ENCODE measurements at regions not wholly inside any gene's neighbourhood (a gene's known extent, or its start where the extent isn't known, plus 50 kb on each side); places are given as distances from the start of the nearest gene placed in this dataset.

GRCh38 chr15:70505936-70506912 is 257.1 kb downstream of the UACA start:
- ATAC-seq = no peak
- no peak for DNase-seq

GRCh38 chr15:70505411-70505919 is 257.9 kb downstream of the UACA start:
- DNase-seq = no peak
- ATAC-seq = peak; percentile 40

GRCh38 chr15:70504988-70505387 is 258.4 kb downstream of the UACA start:
- ATAC-seq (no peak), DNase-seq (no peak)

- DNase-seq (peak; percentile 57), ATAC-seq (peak; percentile 47)
Observed at GRCh38 chr15:70504299-70504951, 258.9 kb downstream of the UACA start.

- ATAC-seq = no peak
- DNase-seq = no peak
Observed at GRCh38 chr15:70503798-70504298, 259.5 kb downstream of the UACA start.

GRCh38 chr15:70503073-70503745 is 260.1 kb downstream of the UACA start:
- no peak for DNase-seq
- ATAC-seq = peak; percentile 16

- no peak for ATAC-seq
- no peak for DNase-seq
Observed at GRCh38 chr15:70502529-70502928, 260.8 kb downstream of the UACA start.

- ATAC-seq (no peak), DNase-seq (no peak)
Observed at GRCh38 chr15:70501849-70502248, 261.5 kb downstream of the UACA start.

- DNase-seq = no peak
- ATAC-seq = no peak
Observed at GRCh38 chr15:70501121-70501727, 262.1 kb downstream of the UACA start.

- no peak for ATAC-seq
- no peak for DNase-seq
Observed at GRCh38 chr15:70499791-70500190, 263.6 kb downstream of the UACA start.

- no peak for ATAC-seq
Observed at GRCh38 chr15:70498096-70498626, 265.2 kb downstream of the UACA start.

GRCh38 chr15:70497661-70498060 is 265.7 kb downstream of the UACA start:
- no peak for DNase-seq
- no peak for ATAC-seq

More at GRCh38 chr15:70498096-70498626, 265.2 kb downstream of the UACA start:
- no peak for DNase-seq

- ATAC-seq (no peak), DNase-seq (no peak)
Observed at GRCh38 chr15:70495991-70496599, 267.3 kb downstream of the UACA start.

- ATAC-seq (peak; percentile 69), DNase-seq (peak; percentile 70)
Observed at GRCh38 chr15:70494852-70495571, 268.3 kb downstream of the UACA start.

GRCh38 chr15:70494517-70494851 is 268.9 kb downstream of the UACA start:
- ATAC-seq = peak; percentile 1
- DNase-seq = no peak

GRCh38 chr15:70493787-70494516 is 269.4 kb downstream of the UACA start:
- DNase-seq (no peak), ATAC-seq (no peak)

GRCh38 chr15:70493376-70493775 is 270.0 kb downstream of the UACA start:
- DNase-seq (no peak), ATAC-seq (no peak)

- ATAC-seq (peak; percentile 62), DNase-seq (peak; percentile 85)
Observed at GRCh38 chr15:70492240-70493177, 270.8 kb downstream of the UACA start.

GRCh38 chr15:70491641-70492040 is 271.7 kb downstream of the UACA start:
- DNase-seq = no peak
- no peak for ATAC-seq
